ENCODE measurements at regions not wholly inside any gene's neighbourhood (a gene's known extent, or its start where the extent isn't known, plus 50 kb on each side); places are given as distances from the start of the nearest gene placed in this dataset.

DNA sequence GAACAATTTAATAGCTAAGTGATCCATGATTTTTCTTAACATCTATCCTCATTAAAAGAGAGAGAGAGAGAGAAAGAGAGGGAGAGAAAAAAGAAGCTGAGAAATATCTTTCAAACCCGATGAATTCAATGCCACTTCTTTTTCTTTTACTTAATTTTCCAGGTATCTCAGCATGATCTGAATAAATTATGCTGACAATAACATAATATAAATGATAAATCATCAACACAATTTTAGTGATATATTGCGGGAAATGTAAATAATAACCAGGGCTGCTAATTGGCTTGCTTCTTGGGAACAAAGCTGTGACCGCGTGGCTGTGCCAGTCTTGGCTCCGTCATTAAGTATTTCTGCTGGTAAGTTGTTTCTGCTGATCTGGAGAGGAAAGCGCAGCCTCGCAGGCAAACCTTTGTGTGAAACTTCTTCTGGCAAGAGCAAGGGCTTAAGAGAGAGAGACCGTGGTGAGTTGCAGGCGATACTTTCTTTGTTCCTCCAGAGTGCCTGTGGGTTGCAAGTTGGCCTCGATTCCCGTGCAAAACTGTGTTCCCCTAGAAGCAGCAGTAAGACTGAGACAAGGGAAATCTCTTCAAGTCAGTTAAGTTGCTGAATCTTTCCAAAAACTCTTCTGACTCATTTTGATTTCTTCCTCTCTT is 489.1 kb upstream of the TSHZ3 start:
- DNase-seq (ENCODE audit: insufficient read length): no peak
- no peak for FAIRE-seq
- TF ChIP-seq TAF1 (IDR thresholded peaks at IDR 0.05; ENCODE audit: borderline replicate concordance, low read depth, low read length): no peak
- no peak for TF ChIP-seq POLR2AphosphoS5 (IDR thresholded peaks at IDR 0.05; ENCODE audit: low read depth, low read length)
- no peak for TF ChIP-seq POLR2A (IDR thresholded peaks at IDR 0.05; ENCODE audit: low read depth, low read length)

DNA sequence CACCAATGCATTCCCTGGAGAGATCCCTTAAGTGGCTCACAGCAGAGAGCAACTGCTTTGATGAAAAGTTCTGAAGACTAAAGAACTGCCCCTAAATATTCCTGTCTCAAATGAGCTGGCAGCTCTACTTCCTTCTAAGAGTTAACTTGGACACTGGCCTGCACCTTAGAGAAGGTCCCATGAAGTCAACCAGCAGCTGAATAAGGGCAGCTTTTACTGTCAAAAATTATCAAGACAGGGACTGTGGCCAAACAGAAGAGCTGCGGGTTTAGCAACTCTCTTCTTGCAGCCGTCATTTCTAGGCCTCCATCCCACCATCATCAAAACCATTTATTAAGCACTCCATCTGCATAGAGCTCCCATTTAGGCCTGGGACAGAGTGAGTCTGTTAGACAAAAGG is 491.1 kb upstream of the TSHZ3 start:
- TF ChIP-seq POLR2AphosphoS5 (IDR thresholded peaks at IDR 0.05; ENCODE audit: low read depth, low read length) (no peak), TAF1 (IDR thresholded peaks at IDR 0.05; ENCODE audit: borderline replicate concordance, low read depth, low read length) (no peak), POLR2A (IDR thresholded peaks at IDR 0.05; ENCODE audit: low read depth, low read length) (no peak)
- DNase-seq (ENCODE audit: insufficient read length): no peak
- FAIRE-seq: no peak

DNA sequence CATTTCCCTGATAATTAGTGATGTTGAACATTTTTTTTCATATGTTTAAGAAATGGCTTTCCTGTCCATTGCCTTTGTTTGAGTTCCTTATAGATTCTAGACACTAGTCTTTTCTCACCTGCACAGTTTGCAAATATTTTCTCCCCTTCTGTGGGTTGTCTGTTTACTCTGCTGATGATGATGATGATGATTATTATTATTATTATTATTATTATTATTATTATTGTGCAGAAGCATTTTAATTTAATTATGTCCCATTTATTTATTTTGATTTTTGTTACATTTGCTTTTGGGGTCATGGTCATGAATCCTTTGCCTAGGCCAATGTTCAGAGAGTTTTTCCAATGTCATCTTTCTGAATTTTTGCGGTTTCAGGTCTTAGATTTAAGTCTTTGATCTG is 492.5 kb upstream of the TSHZ3 start:
- FAIRE-seq: no peak
- DNase-seq (ENCODE audit: insufficient read length): no peak

DNA sequence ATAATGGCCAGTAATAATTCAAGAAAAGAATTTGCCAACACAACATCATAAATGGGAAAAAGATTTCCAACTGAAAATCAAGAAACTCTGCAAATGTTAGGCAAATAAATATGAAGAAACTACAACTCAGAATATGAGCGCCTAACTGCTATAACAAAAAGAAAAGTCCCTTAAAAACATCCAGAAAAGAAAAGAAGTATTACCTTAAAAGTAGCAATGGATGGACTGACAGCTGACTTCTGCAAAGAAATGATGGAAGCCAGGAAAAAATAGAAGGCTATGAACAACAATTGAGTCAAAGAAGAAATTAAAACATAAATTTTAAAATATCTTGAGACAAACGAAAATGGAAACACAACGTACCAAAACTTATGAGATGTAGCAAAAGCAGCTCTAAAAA is 482.3 kb upstream of the ZNF507 start:
- no peak for FAIRE-seq
- DNase-seq (ENCODE audit: insufficient read length): no peak
- TF ChIP-seq POLR2A (IDR thresholded peaks at IDR 0.05; ENCODE audit: low read depth, low read length): no peak
- no peak for TF ChIP-seq POLR2AphosphoS5 (IDR thresholded peaks at IDR 0.05; ENCODE audit: low read depth, low read length)
- no peak for TF ChIP-seq TAF1 (IDR thresholded peaks at IDR 0.05; ENCODE audit: borderline replicate concordance, low read depth, low read length)

More for the DNA sequence above, 492.5 kb upstream of the TSHZ3 start:
- TF ChIP-seq POLR2A (IDR thresholded peaks at IDR 0.05; ENCODE audit: low read depth, low read length) (no peak), TAF1 (IDR thresholded peaks at IDR 0.05; ENCODE audit: borderline replicate concordance, low read depth, low read length) (no peak), POLR2AphosphoS5 (IDR thresholded peaks at IDR 0.05; ENCODE audit: low read depth, low read length) (no peak)

DNA sequence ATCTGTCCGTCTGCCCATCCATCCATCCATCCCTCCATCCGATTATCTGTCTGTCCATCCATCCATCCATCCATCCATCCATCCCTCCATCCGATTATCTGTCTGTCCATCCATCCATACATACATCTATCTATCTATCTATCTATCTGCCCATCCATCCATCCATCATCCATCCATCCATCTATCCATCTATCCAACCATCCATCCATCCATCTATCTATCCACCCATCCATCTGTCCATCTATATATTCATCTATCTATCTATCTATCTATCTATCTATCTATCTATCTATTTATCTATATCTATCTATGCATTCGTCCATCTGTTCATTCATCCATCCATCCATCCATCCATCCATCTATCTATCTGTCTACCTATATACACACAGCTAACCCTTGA is 471.1 kb upstream of the ZNF507 start:
- TF ChIP-seq TAF1 (IDR thresholded peaks at IDR 0.05; ENCODE audit: borderline replicate concordance, low read depth, low read length): no peak
- no peak for FAIRE-seq
- no peak for DNase-seq (ENCODE audit: insufficient read length)

DNA sequence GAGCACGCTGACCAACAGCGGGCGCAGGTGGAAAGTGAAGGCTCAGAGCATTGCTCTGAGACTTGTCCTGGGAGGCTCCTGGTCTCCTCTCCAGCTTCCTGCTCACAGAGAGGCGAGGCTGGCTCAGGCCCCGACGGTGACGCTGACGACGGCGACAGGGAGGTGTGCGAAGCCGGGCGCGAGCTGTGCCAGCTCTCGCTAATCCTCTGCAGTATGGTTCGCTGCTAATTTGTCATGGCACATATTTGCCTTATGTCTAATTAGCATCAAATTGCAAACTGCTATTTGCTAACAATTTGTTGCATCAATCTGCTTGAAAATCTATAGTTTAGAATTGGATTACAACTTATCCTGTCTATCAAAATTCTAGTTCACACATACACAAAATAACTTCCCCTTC is 469.8 kb upstream of the ZNF507 start:
- TF ChIP-seq TAF1 (IDR thresholded peaks at IDR 0.05; ENCODE audit: borderline replicate concordance, low read depth, low read length): no peak
- no peak for TF ChIP-seq POLR2A (IDR thresholded peaks at IDR 0.05; ENCODE audit: low read depth, low read length)
- no peak for TF ChIP-seq POLR2AphosphoS5 (IDR thresholded peaks at IDR 0.05; ENCODE audit: low read depth, low read length)
- no peak for FAIRE-seq
- no peak for DNase-seq (ENCODE audit: insufficient read length)

DNA sequence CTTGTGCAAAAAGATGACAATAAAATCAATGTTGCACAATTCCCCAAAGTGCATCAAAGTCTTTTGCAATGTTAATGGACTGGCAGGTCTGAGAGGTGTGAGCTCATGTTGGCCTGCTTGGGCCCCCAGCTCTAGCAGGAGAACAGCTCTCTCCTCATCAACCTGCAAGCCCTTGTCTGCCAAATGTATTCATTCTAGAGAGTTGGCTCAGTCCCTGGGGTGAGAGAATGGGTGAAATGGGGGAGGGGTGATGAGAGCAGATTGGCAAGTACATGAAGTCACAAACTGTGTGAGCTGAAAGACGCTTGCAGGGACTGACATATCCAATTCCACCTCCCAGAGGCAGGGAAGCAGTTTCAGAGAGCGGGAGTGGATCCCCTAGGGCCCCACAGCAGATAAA is 465.1 kb upstream of the ZNF507 start:
- TF ChIP-seq POLR2AphosphoS5 (IDR thresholded peaks at IDR 0.05; ENCODE audit: low read depth, low read length) (no peak), POLR2A (IDR thresholded peaks at IDR 0.05; ENCODE audit: low read depth, low read length) (no peak), TAF1 (IDR thresholded peaks at IDR 0.05; ENCODE audit: borderline replicate concordance, low read depth, low read length) (no peak)
- FAIRE-seq (no peak), DNase-seq (ENCODE audit: insufficient read length) (no peak)

DNA sequence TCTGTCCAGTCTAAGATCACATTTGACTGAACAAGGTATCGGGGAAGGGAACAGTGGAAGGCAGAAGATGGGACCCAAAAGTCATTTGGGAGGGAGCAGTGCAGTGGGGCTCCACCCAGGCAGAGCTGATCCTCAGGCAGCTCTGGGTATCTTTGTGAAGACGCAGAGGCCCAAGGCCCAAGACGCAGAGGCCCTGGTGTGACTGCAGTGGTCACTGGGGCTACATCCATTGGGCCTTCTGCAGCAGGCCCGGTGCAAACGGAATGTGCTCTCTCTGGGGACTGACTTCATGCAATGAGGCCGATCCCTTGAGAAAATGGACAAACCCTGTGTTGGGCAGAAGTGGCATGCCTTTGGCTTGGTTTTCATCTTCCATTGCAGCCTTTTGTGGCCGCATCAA is 463.4 kb upstream of the ZNF507 start:
- no peak for FAIRE-seq
- no peak for DNase-seq (ENCODE audit: insufficient read length)
- no peak for TF ChIP-seq TAF1 (IDR thresholded peaks at IDR 0.05; ENCODE audit: borderline replicate concordance, low read depth, low read length)
- no peak for TF ChIP-seq POLR2A (IDR thresholded peaks at IDR 0.05; ENCODE audit: low read depth, low read length)
- TF ChIP-seq POLR2AphosphoS5 (IDR thresholded peaks at IDR 0.05; ENCODE audit: low read depth, low read length): no peak

DNA sequence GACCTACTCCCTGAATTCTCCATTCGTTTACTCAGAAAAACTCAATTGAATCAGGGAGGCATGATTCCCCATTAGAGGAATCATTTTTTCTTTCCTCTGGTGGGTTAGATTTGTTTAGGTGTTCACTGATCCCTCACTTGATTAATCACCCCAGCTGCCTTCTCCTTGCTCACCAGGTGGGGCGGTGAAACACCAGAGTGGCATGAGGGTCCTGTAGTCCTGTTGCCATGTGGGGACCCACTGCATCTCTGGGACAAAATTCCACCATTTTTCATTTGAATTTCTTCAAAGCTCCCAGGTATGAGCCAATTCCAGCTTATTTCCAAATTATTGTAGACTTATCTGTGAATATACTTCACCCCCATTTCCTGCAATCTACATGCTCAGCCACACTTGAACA is 462.7 kb upstream of the ZNF507 start:
- FAIRE-seq (no peak), DNase-seq (ENCODE audit: insufficient read length) (no peak)

DNA sequence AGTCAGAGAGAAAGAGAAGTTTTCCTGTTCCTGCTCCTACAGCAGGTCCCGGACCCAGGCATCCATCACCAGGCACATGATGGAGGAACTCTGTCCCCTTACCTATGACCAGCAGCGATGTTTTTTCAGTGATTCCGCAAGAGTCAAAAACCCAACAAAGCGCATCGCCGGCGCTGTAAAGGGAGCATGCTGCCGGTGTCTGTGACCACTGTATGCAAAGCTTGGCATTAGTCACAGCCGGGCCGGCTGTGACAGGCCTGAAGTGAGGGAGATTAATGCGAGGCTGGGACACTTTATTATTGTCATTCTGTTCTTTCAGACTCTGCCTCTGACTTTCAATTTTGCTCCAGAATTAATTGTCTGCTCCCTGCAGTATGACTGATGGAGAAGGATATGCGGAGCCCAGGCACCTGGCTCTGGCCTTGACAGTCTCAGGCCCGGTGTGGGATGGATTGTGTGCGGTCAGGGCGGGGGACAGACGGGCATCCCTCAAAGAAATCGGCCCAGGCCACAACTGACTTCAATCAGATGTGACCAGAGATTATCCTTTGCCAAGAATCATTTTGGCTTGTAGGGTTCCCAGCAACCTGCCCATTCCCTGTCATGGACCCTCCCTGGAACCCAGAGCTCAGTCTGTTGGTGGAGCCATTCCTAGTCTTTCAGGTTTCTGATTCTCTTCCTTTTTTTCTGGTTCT is 462.0 kb upstream of the ZNF507 start:
- FAIRE-seq (no peak), DNase-seq (ENCODE audit: insufficient read length) (no peak)
- TF ChIP-seq TAF1 (IDR thresholded peaks at IDR 0.05; ENCODE audit: borderline replicate concordance, low read depth, low read length) (no peak), POLR2A (IDR thresholded peaks at IDR 0.05; ENCODE audit: low read depth, low read length) (no peak), POLR2AphosphoS5 (IDR thresholded peaks at IDR 0.05; ENCODE audit: low read depth, low read length) (no peak)

More for the DNA sequence above, 462.7 kb upstream of the ZNF507 start:
- no peak for TF ChIP-seq POLR2A (IDR thresholded peaks at IDR 0.05; ENCODE audit: low read depth, low read length)
- no peak for TF ChIP-seq TAF1 (IDR thresholded peaks at IDR 0.05; ENCODE audit: borderline replicate concordance, low read depth, low read length)
- TF ChIP-seq POLR2AphosphoS5 (IDR thresholded peaks at IDR 0.05; ENCODE audit: low read depth, low read length): no peak

DNA sequence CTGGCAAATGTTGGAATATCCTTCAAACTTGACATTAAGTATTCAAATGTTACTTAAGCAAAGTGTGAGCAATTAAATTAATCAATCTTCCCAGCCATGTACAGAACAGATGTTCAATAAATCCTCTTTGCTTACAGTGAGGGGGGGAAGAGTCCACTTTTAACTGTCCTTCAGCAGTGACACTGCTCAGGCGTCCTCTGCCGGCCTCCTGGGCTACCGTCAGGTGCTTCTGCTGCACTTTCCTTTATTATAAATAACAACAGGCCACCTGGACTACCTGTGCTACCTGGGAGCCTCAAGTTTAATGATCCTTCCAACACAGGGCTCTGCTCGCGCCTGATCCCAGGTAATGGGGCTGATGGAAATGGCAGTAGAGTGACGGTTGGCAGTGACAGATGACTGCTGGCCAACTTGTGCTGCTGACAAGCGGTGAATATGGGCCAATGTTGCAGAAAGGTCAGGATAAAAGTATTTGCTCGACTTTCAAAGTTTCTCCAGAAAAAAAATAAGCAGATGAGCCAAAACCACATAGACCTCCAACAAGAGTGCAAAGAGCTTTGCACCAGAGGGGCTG is 460.0 kb upstream of the ZNF507 start:
- FAIRE-seq (no peak), DNase-seq (ENCODE audit: insufficient read length) (no peak)
- TF ChIP-seq TAF1 (IDR thresholded peaks at IDR 0.05; ENCODE audit: borderline replicate concordance, low read depth, low read length) (no peak), POLR2AphosphoS5 (IDR thresholded peaks at IDR 0.05; ENCODE audit: low read depth, low read length) (no peak), POLR2A (IDR thresholded peaks at IDR 0.05; ENCODE audit: low read depth, low read length) (no peak)

DNA sequence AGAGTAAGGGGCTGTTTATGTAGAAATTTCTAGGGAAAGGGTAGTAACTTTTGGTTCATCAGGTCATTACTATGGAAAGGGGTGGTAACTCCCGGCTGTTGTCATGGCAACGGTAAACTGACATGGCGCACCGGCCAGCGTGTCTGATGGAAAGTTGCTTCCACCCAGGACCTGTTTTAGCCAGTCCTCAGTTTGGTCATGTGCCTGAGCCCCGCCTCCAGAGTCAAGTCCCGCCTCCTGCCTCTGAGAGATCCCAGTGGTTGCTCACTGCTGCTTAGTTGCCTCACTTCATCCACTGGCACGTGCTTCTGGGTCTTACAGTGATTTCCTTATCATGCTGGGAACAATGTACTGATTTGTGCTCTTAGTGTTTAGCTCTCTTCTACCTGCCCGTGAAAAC is 455.2 kb upstream of the ZNF507 start:
- TF ChIP-seq POLR2A (IDR thresholded peaks at IDR 0.05; ENCODE audit: low read depth, low read length) (no peak), TAF1 (IDR thresholded peaks at IDR 0.05; ENCODE audit: borderline replicate concordance, low read depth, low read length) (no peak), POLR2AphosphoS5 (IDR thresholded peaks at IDR 0.05; ENCODE audit: low read depth, low read length) (no peak)
- no peak for DNase-seq (ENCODE audit: insufficient read length)
- no peak for FAIRE-seq

Data from GM12892 (cell line).